ENCODE measurements at regions not wholly inside any gene's neighbourhood (a gene's known extent, or its start where the extent isn't known, plus 50 kb on each side); places are given as distances from the start of the nearest gene placed in this dataset.

DNA sequence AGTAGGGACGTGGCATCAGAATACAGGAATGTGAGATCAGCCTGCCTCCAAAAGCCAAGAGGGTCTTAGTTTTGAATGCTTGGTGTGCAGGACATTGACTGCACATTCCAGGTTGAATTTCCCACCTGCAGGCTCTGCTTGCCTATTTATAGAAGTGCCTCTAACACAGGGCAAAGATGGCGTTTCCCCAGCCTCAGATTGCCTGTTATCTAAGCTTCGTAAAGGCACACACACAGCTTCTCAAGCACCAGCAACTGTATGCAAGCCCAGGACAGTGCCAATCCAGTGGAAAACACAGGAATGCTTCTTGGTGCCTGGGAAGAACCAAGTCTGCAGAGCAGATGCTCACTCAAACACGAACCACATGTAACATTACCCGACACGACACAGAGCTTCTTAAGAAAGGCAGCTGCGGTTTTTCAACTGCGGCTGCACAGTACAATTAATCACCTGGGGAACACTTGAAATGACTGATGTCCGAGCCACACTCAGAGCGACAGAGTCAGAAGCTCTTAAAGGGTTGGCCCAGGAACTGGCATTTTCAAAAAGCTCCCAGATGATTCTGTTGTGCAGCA lies 90.0 kb upstream of the ANKRD34C start:
- 76 to 82% (median 77%) methylated on average over 10 of the region's 10 CpGs for WGBS, 5 donors
- Histone ChIP-seq H3K9me3 (no peaks in the 10 kb centered on the region), H3K4me3 (no peak overlapping the region), H3K36me3 (no peaks in the 10 kb centered on the region), H3K4me1 (no peaks in the 10 kb centered on the region), H3K27me3 (replicated peaks in 1 of 7) (peaks cover 0 to 19% (median 0%) of the 10 kb centered on the region in 7 donors), H3K27ac (no peak overlapping the region)
- intact Hi-C loops (cut with DNase I; ENCODE audit: low total_unique reads), result no loop called here
- no peak for TF ChIP-seq POLR2AphosphoS5 (IDR thresholded peaks at IDR 0.05)
- TF ChIP-seq, protein P1, sequence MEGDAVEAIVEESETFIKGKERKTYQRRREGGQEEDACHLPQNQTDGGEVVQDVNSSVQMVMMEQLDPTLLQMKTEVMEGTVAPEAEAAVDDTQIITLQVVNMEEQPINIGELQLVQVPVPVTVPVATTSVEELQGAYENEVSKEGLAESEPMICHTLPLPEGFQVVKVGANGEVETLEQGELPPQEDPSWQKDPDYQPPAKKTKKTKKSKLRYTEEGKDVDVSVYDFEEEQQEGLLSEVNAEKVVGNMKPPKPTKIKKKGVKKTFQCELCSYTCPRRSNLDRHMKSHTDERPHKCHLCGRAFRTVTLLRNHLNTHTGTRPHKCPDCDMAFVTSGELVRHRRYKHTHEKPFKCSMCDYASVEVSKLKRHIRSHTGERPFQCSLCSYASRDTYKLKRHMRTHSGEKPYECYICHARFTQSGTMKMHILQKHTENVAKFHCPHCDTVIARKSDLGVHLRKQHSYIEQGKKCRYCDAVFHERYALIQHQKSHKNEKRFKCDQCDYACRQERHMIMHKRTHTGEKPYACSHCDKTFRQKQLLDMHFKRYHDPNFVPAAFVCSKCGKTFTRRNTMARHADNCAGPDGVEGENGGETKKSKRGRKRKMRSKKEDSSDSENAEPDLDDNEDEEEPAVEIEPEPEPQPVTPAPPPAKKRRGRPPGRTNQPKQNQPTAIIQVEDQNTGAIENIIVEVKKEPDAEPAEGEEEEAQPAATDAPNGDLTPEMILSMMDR (IDR thresholded peaks at IDR 0.05 in 8 of 11, conservative IDR thresholded peaks at IDR 0.05 in 3 of 11), result no peak
- TF ChIP-seq POLR2A (IDR thresholded peaks at IDR 0.05), result no peak
- no peak for DNase-seq

DNA sequence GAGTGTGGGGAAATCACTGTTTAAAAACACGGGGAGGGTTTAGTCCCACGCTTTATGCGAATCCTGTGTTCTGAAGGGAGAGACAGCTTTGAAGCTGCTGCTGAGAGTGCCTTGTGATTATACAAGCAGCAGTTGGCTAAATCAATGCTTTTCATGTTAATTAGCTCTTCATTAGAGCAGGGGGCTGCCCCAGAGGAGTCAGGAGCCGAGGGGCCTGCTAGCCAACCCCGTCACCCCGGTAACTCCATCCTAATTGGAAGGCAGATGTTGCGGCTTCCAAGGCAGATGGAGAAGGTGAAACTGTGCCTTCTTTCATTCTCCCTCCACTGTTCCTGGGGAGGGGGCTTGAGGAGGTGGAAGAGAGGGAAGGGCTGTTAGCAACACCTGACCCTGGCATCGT lies 92.4 kb upstream of the ANKRD34C start:
- Histone ChIP-seq H3K27ac (no peak overlapping the region), H3K4me1 (no peaks in the 10 kb centered on the region), H3K36me3 (no peaks in the 10 kb centered on the region), H3K9me3 (no peaks in the 10 kb centered on the region), H3K27me3 (replicated peaks in 1 of 7) (peaks cover 0 to 8% (median 0%) of the 10 kb centered on the region in 7 donors), H3K4me3 (no peak overlapping the region)
- no peak for TF ChIP-seq POLR2A (IDR thresholded peaks at IDR 0.05)
- no peak for TF ChIP-seq POLR2AphosphoS5 (IDR thresholded peaks at IDR 0.05)
- TF ChIP-seq, protein P1 (IDR thresholded peaks at IDR 0.05 in 8 of 11, conservative IDR thresholded peaks at IDR 0.05 in 3 of 11), result no peak
- intact Hi-C loops (cut with DNase I; ENCODE audit: low total_unique reads), result no loop called here
- DNase-seq, result no peak
- 82 to 88% (median 86%) methylated on average over 8 of the region's 8 CpGs for WGBS, 5 donors

DNA sequence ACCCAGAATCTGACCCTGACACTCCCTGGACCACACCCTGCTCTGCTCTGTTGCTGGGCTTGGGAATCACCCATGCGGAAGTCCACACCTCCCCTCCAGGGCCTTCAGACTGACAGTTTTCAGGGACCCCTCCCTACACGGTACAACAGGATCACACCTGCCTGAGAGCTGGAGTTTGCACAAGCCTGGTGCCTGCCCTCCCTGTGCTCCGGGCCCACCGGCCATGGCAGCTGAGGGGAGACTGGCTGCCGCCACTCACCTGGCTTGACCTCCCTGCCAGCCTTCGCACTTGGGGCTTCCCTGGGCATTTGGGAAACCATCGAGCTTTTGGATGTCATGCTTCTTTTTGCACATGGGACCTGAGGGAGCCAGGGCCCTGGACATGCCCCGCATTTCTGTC lies 95.9 kb upstream of the ANKRD34C start:
- intact Hi-C loops (cut with DNase I; ENCODE audit: low total_unique reads), result no loop called here
- Histone ChIP-seq H3K9me3 (no peaks in the 10 kb centered on the region), H3K36me3 (no peaks in the 10 kb centered on the region), H3K4me1 (peaks cover 0 to 5% (median 0%) of the 10 kb centered on the region in 6 donors), H3K27me3 (replicated peaks in 1 of 7) (peaks cover 0 to 4% (median 0%) of the 10 kb centered on the region in 7 donors), H3K27ac (no peak overlapping the region), H3K4me3 (no peak overlapping the region)
- TF ChIP-seq POLR2AphosphoS5 (IDR thresholded peaks at IDR 0.05) (no peak), POLR2A (IDR thresholded peaks at IDR 0.05) (no peak)
- TF ChIP-seq, protein P1 (IDR thresholded peaks at IDR 0.05 in 8 of 11, conservative IDR thresholded peaks at IDR 0.05 in 3 of 11), result no peak
- WGBS, 5 donors, result 86 to 95% (median 91%) methylated on average over 8 of the region's 8 CpGs
- DNase-seq, result no peak

DNA sequence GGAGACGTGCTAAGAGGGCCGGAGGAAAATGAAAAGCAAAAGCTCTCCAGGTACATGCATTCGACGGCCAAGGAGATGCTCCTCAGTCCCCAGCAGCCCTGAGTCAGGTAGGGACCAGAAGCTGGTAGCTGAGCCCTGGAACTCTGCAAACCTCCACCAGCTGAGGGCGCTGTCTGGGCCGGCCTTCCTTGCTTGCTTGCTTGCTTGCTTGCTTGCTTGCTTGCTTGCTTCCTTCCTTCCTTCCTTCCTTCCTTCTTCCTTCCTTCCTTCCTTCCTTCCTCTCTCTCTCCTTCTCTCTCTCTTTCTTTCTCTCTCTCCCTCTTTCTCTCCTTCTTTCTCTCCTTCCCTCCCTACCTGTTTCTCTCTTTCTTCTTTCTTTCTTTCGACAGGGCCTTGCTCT lies 94.6 kb upstream of the RASGRF1 start:
- H3K9me3 ChIP-seq, result no peaks in the 10 kb centered on the region
- WGBS, 5 donors, result 84 to 90% (median 88%) methylated on average over 7 of the region's 7 CpGs
- peaks cover 0 to 5% (median 0%) of the 10 kb centered on the region in 6 donors for H3K4me1 ChIP-seq
- H3K36me3 ChIP-seq, result no peaks in the 10 kb centered on the region
- intact Hi-C loops (cut with DNase I; ENCODE audit: low total_unique reads), result loop anchor here (2.0 kb wide), 1 partner anchor 156 kb away; no protein-coding TSS in a partner anchor
- TF ChIP-seq, protein P1 (IDR thresholded peaks at IDR 0.05 in 8 of 11, conservative IDR thresholded peaks at IDR 0.05 in 3 of 11), result no peak
- no peak for TF ChIP-seq POLR2AphosphoS5 (IDR thresholded peaks at IDR 0.05)
- no peak for TF ChIP-seq POLR2A (IDR thresholded peaks at IDR 0.05)
- H3K4me3 ChIP-seq, result no peak overlapping the region
- H3K27ac ChIP-seq, result no peak overlapping the region
- H3K27me3 ChIP-seq (replicated peaks in 1 of 7), result peaks cover 0 to 4% (median 0%) of the 10 kb centered on the region in 7 donors
- no peak for DNase-seq
